ENCODE measurements at regions not wholly inside any gene's neighbourhood (a gene's known extent, or its start where the extent isn't known, plus 50 kb on each side); places are given as distances from the start of the nearest gene placed in this dataset.

DNA sequence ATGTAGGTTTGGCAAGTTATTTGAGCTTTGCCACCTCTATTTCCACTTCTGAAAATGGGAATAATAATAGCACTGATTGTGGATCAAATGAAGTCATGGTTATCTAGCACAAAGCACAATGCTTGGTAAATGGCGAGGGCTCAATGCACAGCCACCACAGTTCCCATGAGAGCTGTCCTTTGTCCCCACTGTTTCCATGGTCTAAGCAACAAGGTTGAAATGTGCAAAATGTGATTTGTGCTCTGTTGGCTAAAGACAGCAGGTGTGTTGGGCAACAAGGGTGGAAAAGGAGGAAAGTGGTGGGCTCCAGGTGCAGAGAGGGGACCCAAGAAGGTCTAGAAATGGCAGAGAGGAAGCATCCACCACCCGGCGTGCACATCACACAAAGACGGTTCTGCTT is 200.5 kb downstream of the TRIM29 start:
- H3K4me1 ChIP-seq (ENCODE audit: control insufficient read depth in 3 of 3, insufficient read depth in 2 of 3, low read depth in 1 of 3, low read length in 2 of 3) = peaks cover 0 to 18% (median 0%) of the 10 kb centered on the region in 3 donors
- DNase-seq (no peak), FAIRE-seq (no peak)
- H3K36me3 ChIP-seq (ENCODE audit: control insufficient read depth in 3 of 3, insufficient read depth in 2 of 3, low read depth in 1 of 3, low read length in 3 of 3) = no peaks in the 10 kb centered on the region
- peaks cover 0 to 2% (median 0%) of the 10 kb centered on the region in 3 donors for H3K27me3 ChIP-seq (ENCODE audit: control insufficient read depth in 3 of 3, insufficient read depth in 3 of 3, low read length in 3 of 3)
- no peak overlapping the region for H3K27ac ChIP-seq (ENCODE audit: low read depth in 1 of 3, low read length in 2 of 3)
- 85 to 94% (median 85%) methylated on average over 4 of the region's 4 CpGs for WGBS, 3 donors
- H3K4me3 ChIP-seq (ENCODE audit: low read depth in 1 of 3, low read length in 3 of 3) = no peak overlapping the region
- H3K9me3 ChIP-seq (ENCODE audit: control insufficient read depth in 2 of 2, insufficient read depth in 1 of 2, low read depth in 1 of 2, low read length in 1 of 2) = no peaks in the 10 kb centered on the region

GRCh38 chr11:119936426-119936825 is 201.5 kb downstream of the TRIM29 start:
- WGBS, 3 donors = 63 to 89% (median 80%) methylated on average over 5 of the region's 5 CpGs
- no peak overlapping the region for H3K4me3 ChIP-seq (ENCODE audit: low read depth in 1 of 3, low read length in 3 of 3)
- no peak overlapping the region for H3K27ac ChIP-seq (ENCODE audit: low read depth in 1 of 3, low read length in 2 of 3)
- no peak for DNase-seq
- H3K36me3 ChIP-seq (ENCODE audit: control insufficient read depth in 3 of 3, insufficient read depth in 2 of 3, low read depth in 1 of 3, low read length in 3 of 3) = no peaks in the 10 kb centered on the region
- H3K27me3 ChIP-seq (ENCODE audit: control insufficient read depth in 3 of 3, insufficient read depth in 3 of 3, low read length in 3 of 3) = peaks cover 0 to 5% (median 0%) of the 10 kb centered on the region in 3 donors
- no peaks in the 10 kb centered on the region for H3K9me3 ChIP-seq (ENCODE audit: control insufficient read depth in 2 of 2, insufficient read depth in 1 of 2, low read depth in 1 of 2, low read length in 1 of 2)
- H3K4me1 ChIP-seq (ENCODE audit: control insufficient read depth in 3 of 3, insufficient read depth in 2 of 3, low read depth in 1 of 3, low read length in 2 of 3) = peaks cover 0 to 8% (median 0%) of the 10 kb centered on the region in 3 donors
- FAIRE-seq = no peak

GRCh38 chr11:119935349-119935925 is 202.5 kb downstream of the TRIM29 start:
- no peak for DNase-seq
- 81 to 91% (median 89%) methylated on average over 7 of the region's 7 CpGs for WGBS, 3 donors

GRCh38 chr11:119934866-119935265 is 203.0 kb downstream of the TRIM29 start:
- 69 to 92% (median 85%) methylated on average over 5 of the region's 5 CpGs for WGBS, 3 donors
- no peak for DNase-seq
- H3K4me3 ChIP-seq (ENCODE audit: low read depth in 1 of 3, low read length in 3 of 3) = no peak overlapping the region
- no peaks in the 10 kb centered on the region for H3K4me1 ChIP-seq (ENCODE audit: control insufficient read depth in 3 of 3, insufficient read depth in 2 of 3, low read depth in 1 of 3, low read length in 2 of 3)
- no peak overlapping the region for H3K27ac ChIP-seq (ENCODE audit: low read depth in 1 of 3, low read length in 2 of 3)
- no peak for FAIRE-seq
- H3K9me3 ChIP-seq (ENCODE audit: control insufficient read depth in 2 of 2, insufficient read depth in 1 of 2, low read depth in 1 of 2, low read length in 1 of 2) = no peaks in the 10 kb centered on the region
- no peaks in the 10 kb centered on the region for H3K36me3 ChIP-seq (ENCODE audit: control insufficient read depth in 3 of 3, insufficient read depth in 2 of 3, low read depth in 1 of 3, low read length in 3 of 3)
- H3K27me3 ChIP-seq (ENCODE audit: control insufficient read depth in 3 of 3, insufficient read depth in 3 of 3, low read length in 3 of 3) = peaks cover 0 to 6% (median 0%) of the 10 kb centered on the region in 3 donors

More at GRCh38 chr11:119935349-119935925, 202.5 kb downstream of the TRIM29 start:
- Histone ChIP-seq H3K27ac (ENCODE audit: low read depth in 1 of 3, low read length in 2 of 3) (no peak overlapping the region), H3K4me1 (ENCODE audit: control insufficient read depth in 3 of 3, insufficient read depth in 2 of 3, low read depth in 1 of 3, low read length in 2 of 3) (no peaks in the 10 kb centered on the region), H3K9me3 (ENCODE audit: control insufficient read depth in 2 of 2, insufficient read depth in 1 of 2, low read depth in 1 of 2, low read length in 1 of 2) (no peaks in the 10 kb centered on the region), H3K36me3 (ENCODE audit: control insufficient read depth in 3 of 3, insufficient read depth in 2 of 3, low read depth in 1 of 3, low read length in 3 of 3) (no peaks in the 10 kb centered on the region), H3K4me3 (ENCODE audit: low read depth in 1 of 3, low read length in 3 of 3) (no peak overlapping the region), H3K27me3 (ENCODE audit: control insufficient read depth in 3 of 3, insufficient read depth in 3 of 3, low read length in 3 of 3) (peaks cover 0 to 6% (median 0%) of the 10 kb centered on the region in 3 donors)
- FAIRE-seq = no peak

- no peaks in the 10 kb centered on the region for H3K4me1 ChIP-seq (ENCODE audit: control insufficient read depth in 3 of 3, insufficient read depth in 2 of 3, low read depth in 1 of 3, low read length in 2 of 3)
- H3K4me3 ChIP-seq (ENCODE audit: low read depth in 1 of 3, low read length in 3 of 3) = no peak overlapping the region
- H3K27ac ChIP-seq (ENCODE audit: low read depth in 1 of 3, low read length in 2 of 3) = no peak overlapping the region
- H3K27me3 ChIP-seq (ENCODE audit: control insufficient read depth in 3 of 3, insufficient read depth in 3 of 3, low read length in 3 of 3) = peaks cover 0 to 6% (median 0%) of the 10 kb centered on the region in 3 donors
- H3K9me3 ChIP-seq (ENCODE audit: control insufficient read depth in 2 of 2, insufficient read depth in 1 of 2, low read depth in 1 of 2, low read length in 1 of 2) = no peaks in the 10 kb centered on the region
- no peak for FAIRE-seq
- no peaks in the 10 kb centered on the region for H3K36me3 ChIP-seq (ENCODE audit: control insufficient read depth in 3 of 3, insufficient read depth in 2 of 3, low read depth in 1 of 3, low read length in 3 of 3)
- DNase-seq = no peak
- WGBS, 3 donors = 88 to 91% (median 90%) methylated on average over 4 of the region's 4 CpGs
Measured at GRCh38 chr11:119934267-119934666, 203.6 kb downstream of the TRIM29 start.

- Histone ChIP-seq H3K4me1 (ENCODE audit: control insufficient read depth in 3 of 3, insufficient read depth in 2 of 3, low read depth in 1 of 3, low read length in 2 of 3) (no peaks in the 10 kb centered on the region), H3K27ac (ENCODE audit: low read depth in 1 of 3, low read length in 2 of 3) (no peak overlapping the region), H3K4me3 (ENCODE audit: low read depth in 1 of 3, low read length in 3 of 3) (no peak overlapping the region), H3K36me3 (ENCODE audit: control insufficient read depth in 3 of 3, insufficient read depth in 2 of 3, low read depth in 1 of 3, low read length in 3 of 3) (no peaks in the 10 kb centered on the region), H3K27me3 (ENCODE audit: control insufficient read depth in 3 of 3, insufficient read depth in 3 of 3, low read length in 3 of 3) (peaks cover 0 to 6% (median 0%) of the 10 kb centered on the region in 3 donors), H3K9me3 (ENCODE audit: control insufficient read depth in 2 of 2, insufficient read depth in 1 of 2, low read depth in 1 of 2, low read length in 1 of 2) (no peaks in the 10 kb centered on the region)
- DNase-seq = no peak
- no peak for FAIRE-seq
- 50 to 60% (median 59%) methylated on average over 5 of the region's 5 CpGs for WGBS, 3 donors
Measured at GRCh38 chr11:119933584-119933983, 204.3 kb downstream of the TRIM29 start.

DNA sequence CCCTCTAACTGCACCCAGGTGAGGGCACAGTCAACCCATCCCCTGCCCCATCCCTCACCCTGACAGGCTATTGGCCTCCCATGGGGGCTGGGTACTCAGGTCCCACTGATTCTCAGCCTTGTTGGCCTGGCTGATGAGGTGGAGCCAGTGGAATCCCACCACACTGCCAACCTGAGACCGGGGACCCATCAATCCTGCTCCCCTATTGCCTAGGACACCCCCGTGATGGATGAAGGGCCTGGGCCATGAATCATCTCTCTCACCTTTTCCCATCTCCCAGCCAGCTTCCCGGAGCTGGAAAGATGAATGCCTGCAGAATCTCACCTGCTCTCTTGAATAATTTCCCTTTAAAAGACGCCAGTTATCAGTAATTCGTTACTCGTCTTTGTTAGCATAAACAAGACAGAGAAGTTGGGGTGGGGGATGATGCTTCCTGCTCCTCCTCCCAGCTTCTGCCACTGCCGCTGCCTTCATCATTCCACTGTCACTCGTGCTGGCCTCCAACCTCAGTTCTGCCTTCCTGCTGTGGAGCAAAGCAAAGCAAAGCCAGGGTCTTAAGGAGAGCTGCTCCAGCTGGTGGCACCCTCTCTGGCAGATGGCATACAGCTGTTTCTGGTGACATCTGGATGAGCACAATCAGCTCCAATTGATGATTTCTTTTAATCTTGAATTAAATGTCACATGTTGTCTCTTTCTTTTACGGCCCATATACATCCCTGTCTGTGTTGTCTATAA is 204.0 kb upstream of the NECTIN1 start:
- Histone ChIP-seq H3K27ac (ENCODE audit: low read depth in 1 of 3, low read length in 2 of 3) (no peak overlapping the region), H3K4me3 (ENCODE audit: low read depth in 1 of 3, low read length in 3 of 3) (no peak overlapping the region), H3K4me1 (ENCODE audit: control insufficient read depth in 3 of 3, insufficient read depth in 2 of 3, low read depth in 1 of 3, low read length in 2 of 3) (no peaks in the 10 kb centered on the region), H3K9me3 (ENCODE audit: control insufficient read depth in 2 of 2, insufficient read depth in 1 of 2, low read depth in 1 of 2, low read length in 1 of 2) (no peaks in the 10 kb centered on the region), H3K36me3 (ENCODE audit: control insufficient read depth in 3 of 3, insufficient read depth in 2 of 3, low read depth in 1 of 3, low read length in 3 of 3) (no peaks in the 10 kb centered on the region), H3K27me3 (ENCODE audit: control insufficient read depth in 3 of 3, insufficient read depth in 3 of 3, low read length in 3 of 3) (peaks cover 0 to 5% (median 0%) of the 10 kb centered on the region in 3 donors)
- FAIRE-seq (no peak), DNase-seq (no peak)
- 55 to 87% (median 77%) methylated on average over 9 of the region's 9 CpGs for WGBS, 3 donors

DNA sequence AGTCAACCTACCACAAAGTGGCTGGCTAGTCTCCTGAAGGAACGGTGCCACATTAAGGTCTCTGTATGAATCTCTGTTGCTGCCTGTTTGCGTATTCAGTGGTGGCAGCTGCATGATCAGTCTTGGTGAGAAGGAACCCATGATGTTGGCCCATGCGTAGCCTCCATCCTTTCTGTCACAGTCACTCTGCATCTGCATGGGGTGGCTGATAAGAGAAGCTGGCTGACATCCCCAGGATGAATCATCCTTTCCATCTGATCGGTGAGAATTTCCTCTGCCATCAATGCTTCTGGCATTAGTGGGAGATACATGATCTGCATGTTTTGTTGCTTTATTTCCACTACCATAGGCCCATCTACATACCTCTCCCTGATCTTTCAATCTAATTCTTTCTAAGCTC is 199.0 kb upstream of the NECTIN1 start:
- Histone ChIP-seq H3K36me3 (ENCODE audit: control insufficient read depth in 3 of 3, insufficient read depth in 2 of 3, low read depth in 1 of 3, low read length in 3 of 3) (no peaks in the 10 kb centered on the region), H3K27ac (ENCODE audit: low read depth in 1 of 3, low read length in 2 of 3) (no peak overlapping the region), H3K4me1 (ENCODE audit: control insufficient read depth in 3 of 3, insufficient read depth in 2 of 3, low read depth in 1 of 3, low read length in 2 of 3) (no peaks in the 10 kb centered on the region), H3K27me3 (ENCODE audit: control insufficient read depth in 3 of 3, insufficient read depth in 3 of 3, low read length in 3 of 3) (peaks cover 0 to 7% (median 4%) of the 10 kb centered on the region in 3 donors), H3K9me3 (ENCODE audit: control insufficient read depth in 2 of 2, insufficient read depth in 1 of 2, low read depth in 1 of 2, low read length in 1 of 2) (no peaks in the 10 kb centered on the region), H3K4me3 (ENCODE audit: low read depth in 1 of 3, low read length in 3 of 3) (no peak overlapping the region)
- 81 to 83% (median 81%) methylated on average over 4 of the region's 4 CpGs for WGBS, 3 donors
- DNase-seq = no peak
- no peak for FAIRE-seq
